CD4-positive, alpha-beta T cell (primary cell): ENCODE measurements at regions not wholly inside any gene's neighbourhood (a gene's known extent, or its start where the extent isn't known, plus 50 kb on each side); places are given as distances from the start of the nearest gene placed in this dataset.

Experiments used
- ATAC-seq: fragments of 200-7000 bp; cut with Tn5 transposase; one replicate; pipeline ENCODE4 v1.10.0; 2022; ENCODE audit warnings: mild to moderate bottlenecking; ENCODE audit not compliant: poor library complexity
- CTCF ChIA-PET: fragments of 350-600 bp; sonication (Branson Sonifier 250); formaldehyde crosslinking; loops from one replicate; lab custom pipeline; 2021; ENCODE audit warnings: antibody characterized with exemption, inconsistent platforms; lab: Charles Lee
- POLR2A ChIA-PET: fragments of 350-600 bp; sonication (Branson Sonifier 250); formaldehyde crosslinking; loops from one replicate; lab custom pipeline; 2021; ENCODE audit warnings: antibody characterized with exemption, inconsistent platforms; lab: Charles Lee
- DNase-seq, 14 experiments: peaks; one replicate each; pipeline ENCODE4 v3.0.0-alpha.2; 2013 to 2020; ENCODE audit warnings: mixed read lengths in 2 of 14
- H3K27ac ChIP-seq, 2 donors: one replicate each; pipeline versions ENCODE4 v1.5.1 to v1.7.0; 2013; ENCODE audit warnings: low read length in 2 of 2, low read depth in 1 of 2, mild to moderate bottlenecking in 1 of 2
- H3K27me3 ChIP-seq, 2 experiments: 1 replicate in 1 of 2; 2 replicates in 1 of 2; pipeline versions ENCODE4 v1.6.1 to v1.7.0; 2013; ENCODE audit warnings: low read length in 2 of 2, control low read depth in 1 of 2, mild to moderate bottlenecking in 1 of 2, moderate library complexity in 1 of 2; ENCODE audit not compliant: insufficient read depth in 2 of 2, control insufficient read depth in 1 of 2
- H3K36me3 ChIP-seq: one replicate; pipeline ENCODE4 v1.6.1; 2013; ENCODE audit warnings: low read length, control low read depth; ENCODE audit not compliant: insufficient read depth
- H3K4me1 ChIP-seq: one replicate; pipeline ENCODE4 v1.6.1; 2013; ENCODE audit warnings: low read length, control low read depth; ENCODE audit not compliant: insufficient read depth
- H3K4me3 ChIP-seq: one replicate; pipeline ENCODE4 v1.5.1; 2013; ENCODE audit warnings: mild to moderate bottlenecking, low read length, moderate library complexity
- H3K9me3 ChIP-seq, 2 experiments: 1 replicate in 1 of 2; 2 replicates in 1 of 2; pipeline versions ENCODE4 v1.6.1 to v1.7.0; 2013; ENCODE audit warnings: low read length in 2 of 2, mild to moderate bottlenecking in 2 of 2, control low read depth in 1 of 2, moderate library complexity in 1 of 2; ENCODE audit not compliant: control insufficient read depth in 1 of 2, insufficient read depth in 1 of 2
- H3K27ac Mint-ChIP-seq: one replicate; pipeline ENCODE4 v1.8.0; 2020; ENCODE audit warnings: mixed read lengths
- H3K27me3 Mint-ChIP-seq: one replicate; pipeline ENCODE4 v1.8.0; 2021; ENCODE audit warnings: mixed read lengths
- H3K36me3 Mint-ChIP-seq: one replicate; pipeline ENCODE4 v1.8.0; 2021; ENCODE audit warnings: low read depth, mixed read lengths
- H3K4me1 Mint-ChIP-seq: one replicate; pipeline ENCODE4 v1.8.0; 2021; ENCODE audit warnings: low read depth, mixed read lengths
- H3K4me3 Mint-ChIP-seq: one replicate; pipeline ENCODE4 v1.8.0; 2020; ENCODE audit warnings: mild to moderate bottlenecking, mixed read lengths
- H3K9me3 Mint-ChIP-seq: one replicate; pipeline ENCODE4 v1.8.0; 2020; ENCODE audit warnings: mixed read lengths
- CTCF ChIP-seq: fragments of 200-600 bp; IDR thresholded peaks from one replicate; pipeline ENCODE4 v1.8.0; 2022; ENCODE audit warnings: antibody characterized with exemption, mild to moderate bottlenecking
- intact Hi-C, 2 experiments: fragments of 100-400 bp; cut with DNase I in 1 of 2; cut with micrococcal nuclease in 1 of 2; formaldehyde crosslinking; loops; one replicate each; pipeline versions ENCODE4 v1.15.1 to v1.9.0; 2023 to 2025; cut with DNase I, micrococcal nuclease

GRCh38 chr2:139000131-139000785 lies 220.1 kb upstream of the NXPH2 start:
- POLR2A ChIA-PET = no interaction called here
- H3K4me3 ChIP-seq = no peak overlapping the region
- no peaks in the 10 kb centered on the region for H3K9me3 ChIP-seq
- intact Hi-C loops = no loop called here
- no peak for ATAC-seq
- no peaks in the 10 kb centered on the region for H3K27me3 ChIP-seq
- H3K27me3 Mint-ChIP-seq = no peaks in the 10 kb centered on the region
- no peak for TF ChIP-seq CTCF
- CTCF ChIA-PET = no interaction called here
- H3K4me1 Mint-ChIP-seq = no peaks in the 10 kb centered on the region
- DNase-seq = no peak
- peaks cover 16% of the 10 kb centered on the region for H3K9me3 Mint-ChIP-seq
- H3K27ac Mint-ChIP-seq = no peak overlapping the region
- no peak overlapping the region for H3K4me3 Mint-ChIP-seq
- no peaks in the 10 kb centered on the region for H3K4me1 ChIP-seq
- no peak overlapping the region for H3K27ac ChIP-seq
- H3K36me3 Mint-ChIP-seq = no peaks in the 10 kb centered on the region
- H3K36me3 ChIP-seq = no peaks in the 10 kb centered on the region

- H3K9me3 ChIP-seq = peaks cover 0 to 2% of the 10 kb centered on the region in 2 experiments
- H3K4me3 ChIP-seq = no peak overlapping the region
- intact Hi-C loops = no loop called here
- no peak overlapping the region for H3K27ac Mint-ChIP-seq
- no peaks in the 10 kb centered on the region for H3K4me1 ChIP-seq
- no peak for ATAC-seq
- ChIA-PET CTCF (no interaction called here), POLR2A (no interaction called here)
- no peak for DNase-seq
- H3K36me3 Mint-ChIP-seq = no peaks in the 10 kb centered on the region
- no peak for TF ChIP-seq CTCF
- H3K27me3 ChIP-seq = no peaks in the 10 kb centered on the region
- no peak overlapping the region for H3K27ac ChIP-seq
- H3K36me3 ChIP-seq = no peaks in the 10 kb centered on the region
- H3K27me3 Mint-ChIP-seq = no peaks in the 10 kb centered on the region
- H3K9me3 Mint-ChIP-seq = peaks cover 15% of the 10 kb centered on the region
- no peak overlapping the region for H3K4me3 Mint-ChIP-seq
- H3K4me1 Mint-ChIP-seq = no peaks in the 10 kb centered on the region
These were observed 217.8 kb upstream of the NXPH2 start for GRCh38 chr2:138997856-138998517.

GRCh38 chr2:138997346-138997745 lies 217.2 kb upstream of the NXPH2 start:
- no peaks in the 10 kb centered on the region for H3K27me3 ChIP-seq
- ATAC-seq = no peak
- intact Hi-C loops = no loop called here

More at GRCh38 chr2:138997346-138997745, 217.2 kb upstream of the NXPH2 start:
- H3K9me3 Mint-ChIP-seq = peaks cover 18% of the 10 kb centered on the region
- POLR2A ChIA-PET = no interaction called here
- DNase-seq = no peak
- no peak overlapping the region for H3K4me3 ChIP-seq
- peaks cover 0 to 8% of the 10 kb centered on the region in 2 experiments for H3K9me3 ChIP-seq
- CTCF ChIA-PET = no interaction called here
- H3K27ac ChIP-seq = no peak overlapping the region
- no peak overlapping the region for H3K4me3 Mint-ChIP-seq
- no peaks in the 10 kb centered on the region for H3K4me1 ChIP-seq
- no peaks in the 10 kb centered on the region for H3K36me3 ChIP-seq
- no peak for TF ChIP-seq CTCF
- no peaks in the 10 kb centered on the region for H3K36me3 Mint-ChIP-seq
- H3K4me1 Mint-ChIP-seq = no peaks in the 10 kb centered on the region
- H3K27me3 Mint-ChIP-seq = no peaks in the 10 kb centered on the region
- no peak overlapping the region for H3K27ac Mint-ChIP-seq
